Keratinocyte (primary cell): ENCODE measurements at regions not wholly inside any gene's neighbourhood (a gene's known extent, or its start where the extent isn't known, plus 50 kb on each side); places are given as distances from the start of the nearest gene placed in this dataset.

Source experiments
- DNase-seq: peaks from one replicate; pipeline ENCODE4 v3.0.0-alpha.2; 2011; ENCODE audit warnings: low read depth, missing footprints, low spot score
- FAIRE-seq: peaks from 2 replicates; lab custom pipeline; 2011; peaks lifted over from hg19 to GRCh38; lab: Jason Lieb, UNC
- H2AFZ ChIP-seq: 2 replicates; pipeline ENCODE4 v1.6.0; 2012; ENCODE audit warnings: low read length, control low read depth, inconsistent platforms; ENCODE audit not compliant: control insufficient read depth
- H3K27ac ChIP-seq: 2 replicates; pipeline ENCODE4 v1.5.1; 2011; ENCODE audit warnings: low read length; ENCODE audit not compliant: control insufficient read depth, insufficient read depth
- H3K27me3 ChIP-seq: 3 replicates; pipeline ENCODE4 v1.6.0; 2011; ENCODE audit warnings: low read length; ENCODE audit not compliant: control insufficient read depth, insufficient read depth; ENCODE audit errors: extremely low read depth
- H3K36me3 ChIP-seq, 2 experiments: 2 replicates in 1 of 2; 3 replicates in 1 of 2; pipeline ENCODE4 v1.5.1; 2011; ENCODE audit warnings: low read length in 2 of 2, mild to moderate bottlenecking in 1 of 2; ENCODE audit not compliant: control insufficient read depth in 2 of 2, insufficient read depth in 2 of 2; ENCODE audit errors: extremely low read depth in 1 of 2
- H3K4me1 ChIP-seq: 3 replicates; pipeline ENCODE4 v1.5.1; 2011; ENCODE audit warnings: low read length; ENCODE audit not compliant: control insufficient read depth, insufficient read depth; ENCODE audit errors: extremely low read depth
- H3K4me2 ChIP-seq: 3 replicates; pipeline ENCODE4 v1.6.0; 2011; ENCODE audit warnings: low read depth, low read length; ENCODE audit not compliant: control insufficient read depth, insufficient read depth; ENCODE audit errors: extremely low read depth
- H3K4me3 ChIP-seq, 3 experiments: fragments of 200-600 bp in 1 of 3; sonication (generic) in 1 of 3; 2 replicates in 2 of 3; 3 replicates in 1 of 3; pipeline ENCODE4 v1.5.1; 2011 to 2016; ENCODE audit warnings: low read length in 3 of 3, mild to moderate bottlenecking in 3 of 3, control low read depth in 2 of 3, inconsistent platforms in 1 of 3, low read depth in 1 of 3, mixed read lengths in 1 of 3, mixed run types in 1 of 3, moderate library complexity in 1 of 3; ENCODE audit not compliant: control insufficient read depth in 2 of 3, insufficient read depth in 2 of 3; ENCODE audit errors: extremely low read depth in 1 of 3
- H3K79me2 ChIP-seq: 2 replicates; pipeline ENCODE4 v1.6.0; 2012; ENCODE audit warnings: low read length; ENCODE audit not compliant: control insufficient read depth, insufficient read depth
- H3K9ac ChIP-seq: 3 replicates; pipeline ENCODE4 v1.6.0; 2011; ENCODE audit warnings: low read length; ENCODE audit not compliant: control insufficient read depth, insufficient read depth; ENCODE audit errors: extremely low read depth
- H3K9me1 ChIP-seq: 3 replicates; pipeline ENCODE4 v1.6.0; 2011; ENCODE audit warnings: low read length; ENCODE audit not compliant: control insufficient read depth, insufficient read depth; ENCODE audit errors: extremely low read depth
- H3K9me3 ChIP-seq: 2 replicates; pipeline ENCODE4 v1.5.1; 2012; ENCODE audit warnings: low read depth, low read length; ENCODE audit not compliant: control insufficient read depth
- H4K20me1 ChIP-seq: 3 replicates; pipeline ENCODE4 v1.6.0; 2011; ENCODE audit warnings: low read length; ENCODE audit not compliant: control insufficient read depth, insufficient read depth; ENCODE audit errors: extremely low read depth
- EZH2 ChIP-seq: IDR thresholded peaks from one replicate; pipeline ENCODE4 v1.6.1; 2012; ENCODE audit warnings: inconsistent platforms, mild to moderate bottlenecking, low read length, moderate library complexity
- dilution Hi-C: fragments of 300-500 bp; cut with MboI; formaldehyde crosslinking; loops from one replicate; pipeline ENCODE4 v1.7.0; 2020; ENCODE audit warnings: low sequenced_read_pairs; ENCODE audit not compliant: extremely low pct_ligation_motif_present
- TF ChIP-seq, protein P1 (sequence below), 3 experiments: IDR thresholded peaks in 1 of 3; conservative IDR thresholded peaks in 1 of 3; optimal IDR thresholded peaks in 1 of 3; 2 replicates in 2 of 3; 3 replicates in 1 of 3; pipeline versions ENCODE3 to v1.5.1; 2011; ENCODE audit warnings: low read length in 3 of 3, mild to moderate bottlenecking in 3 of 3, moderate library complexity in 2 of 3, control low read depth in 1 of 3, inconsistent platforms in 1 of 3; ENCODE audit not compliant: insufficient read depth in 2 of 3; ENCODE audit errors: extremely low read depth in 1 of 3

GRCh38 chr10:129046065-129046681 is 420.9 kb upstream of the MGMT start:
- FAIRE-seq (no peak), DNase-seq (no peak)
- Histone ChIP-seq H3K4me2 (no peak overlapping the region), H3K36me3 (no peaks in the 10 kb centered on the region), H3K9me1 (no peaks in the 10 kb centered on the region), H2AFZ (no peak overlapping the region), H3K4me1 (no peaks in the 10 kb centered on the region), H3K9me3 (no peaks in the 10 kb centered on the region), H4K20me1 (no peaks in the 10 kb centered on the region), H3K27ac (no peak overlapping the region), H3K9ac (no peak overlapping the region), H3K79me2 (no peaks in the 10 kb centered on the region), H3K4me3 (no peak overlapping the region), H3K27me3 (no peaks in the 10 kb centered on the region)
- TF ChIP-seq, protein P1, sequence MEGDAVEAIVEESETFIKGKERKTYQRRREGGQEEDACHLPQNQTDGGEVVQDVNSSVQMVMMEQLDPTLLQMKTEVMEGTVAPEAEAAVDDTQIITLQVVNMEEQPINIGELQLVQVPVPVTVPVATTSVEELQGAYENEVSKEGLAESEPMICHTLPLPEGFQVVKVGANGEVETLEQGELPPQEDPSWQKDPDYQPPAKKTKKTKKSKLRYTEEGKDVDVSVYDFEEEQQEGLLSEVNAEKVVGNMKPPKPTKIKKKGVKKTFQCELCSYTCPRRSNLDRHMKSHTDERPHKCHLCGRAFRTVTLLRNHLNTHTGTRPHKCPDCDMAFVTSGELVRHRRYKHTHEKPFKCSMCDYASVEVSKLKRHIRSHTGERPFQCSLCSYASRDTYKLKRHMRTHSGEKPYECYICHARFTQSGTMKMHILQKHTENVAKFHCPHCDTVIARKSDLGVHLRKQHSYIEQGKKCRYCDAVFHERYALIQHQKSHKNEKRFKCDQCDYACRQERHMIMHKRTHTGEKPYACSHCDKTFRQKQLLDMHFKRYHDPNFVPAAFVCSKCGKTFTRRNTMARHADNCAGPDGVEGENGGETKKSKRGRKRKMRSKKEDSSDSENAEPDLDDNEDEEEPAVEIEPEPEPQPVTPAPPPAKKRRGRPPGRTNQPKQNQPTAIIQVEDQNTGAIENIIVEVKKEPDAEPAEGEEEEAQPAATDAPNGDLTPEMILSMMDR (optimal IDR thresholded peaks at IDR 0.05 in 1 of 3, IDR thresholded peaks at IDR 0.05 in 1 of 3, conservative IDR thresholded peaks at IDR 0.05 in 1 of 3; ENCODE audit: extremely low read depth in 1 of 3, insufficient read depth in 2 of 3, low read length in 3 of 3), result no peak
- no peak for TF ChIP-seq EZH2
- dilution Hi-C loops, result no loop called here

GRCh38 chr10:129046962-129047361 is 420.1 kb upstream of the MGMT start:
- no peak for TF ChIP-seq EZH2
- TF ChIP-seq, protein P1 (optimal IDR thresholded peaks at IDR 0.05 in 1 of 3, IDR thresholded peaks at IDR 0.05 in 1 of 3, conservative IDR thresholded peaks at IDR 0.05 in 1 of 3; ENCODE audit: extremely low read depth in 1 of 3, insufficient read depth in 2 of 3, low read length in 3 of 3), result no peak
- no peak overlapping the region for H3K9ac ChIP-seq
- no peaks in the 10 kb centered on the region for H3K9me3 ChIP-seq
- no peaks in the 10 kb centered on the region for H3K9me1 ChIP-seq
- H2AFZ ChIP-seq, result no peak overlapping the region
- H3K27me3 ChIP-seq, result no peaks in the 10 kb centered on the region
- no peak overlapping the region for H3K4me2 ChIP-seq
- no peaks in the 10 kb centered on the region for H3K79me2 ChIP-seq
- DNase-seq (no peak), FAIRE-seq (no peak)
- H3K4me3 ChIP-seq, result no peak overlapping the region
- no peaks in the 10 kb centered on the region for H3K4me1 ChIP-seq
- H3K36me3 ChIP-seq, result no peaks in the 10 kb centered on the region
- H3K27ac ChIP-seq, result no peak overlapping the region
- dilution Hi-C loops, result no loop called here
- no peaks in the 10 kb centered on the region for H4K20me1 ChIP-seq
